ENCODE measurements at regions not wholly inside any gene's neighbourhood (a gene's known extent, or its start where the extent isn't known, plus 50 kb on each side); places are given as distances from the start of the nearest gene placed in this dataset.

GRCh38 chr18:6578686-6579085 lies 150.8 kb upstream of the ARHGAP28 start:
- no peak for DNase-seq (ENCODE audit: extremely low read depth in 1 of 4, low spot score in 3 of 4)
- ATAC-seq, result no peak
- BruUV-seq (replicated peaks), result no TSS peak
- CTCF ChIA-PET (ENCODE audit: low intra/inter-chr PET ratio), result no interaction called here
- H3K27me3 ChIP-seq (ENCODE audit: control insufficient read depth in 2 of 2, insufficient read depth in 2 of 2, low read length in 2 of 2), result peaks cover 0 to 4% of the 10 kb centered on the region in 2 experiments; a peak in 2 of 5 replicates
- no peak overlapping the region for H2AFZ ChIP-seq (ENCODE audit: low read depth, low read length)
- intact Hi-C loops (cut with micrococcal nuclease), result no loop called here
- H3K79me2 ChIP-seq (ENCODE audit: control insufficient read depth, insufficient read depth, low read length), result no peaks in the 10 kb centered on the region
- POLR2A ChIA-PET, result no interaction called here
- no peak overlapping the region for H3K4me3 ChIP-seq
- in situ Hi-C loops (cut with MboI), result no loop called here
- no peaks in the 10 kb centered on the region for H4K20me1 ChIP-seq (replicated peaks; ENCODE audit: control insufficient read depth, insufficient read depth, low read length)
- no peaks in the 10 kb centered on the region for H3K4me1 ChIP-seq (replicated peaks in 1 of 2; ENCODE audit: control insufficient read depth in 2 of 2, insufficient read depth in 2 of 2, low read length in 2 of 2)
- TF ChIP-seq SNAPC5 (CRISPR knock-in tag; IDR thresholded peaks at IDR 0.05) (no peak), HNRNPUL1 (IDR thresholded peaks at IDR 0.05; ENCODE audit: low read length) (no peak)
- no peak overlapping the region for H3K9ac ChIP-seq (ENCODE audit: insufficient read depth in 1 of 2, low read depth in 2 of 2, low read length in 2 of 2)
- FAIRE-seq, result no peak
- no peaks in the 10 kb centered on the region for H3K9me1 ChIP-seq (ENCODE audit: control insufficient read depth, insufficient read depth, low read length)
- H3K4me2 ChIP-seq (ENCODE audit: insufficient read depth, low read length), result no peak overlapping the region
- H3K36me3 ChIP-seq (ENCODE audit: control insufficient read depth, insufficient read depth, low read length), result no peaks in the 10 kb centered on the region
- no peak overlapping the region for H3K27ac ChIP-seq (ENCODE audit: extremely low read depth, low read depth, low read length)
- H3K9me3 ChIP-seq (replicated peaks; ENCODE audit: control insufficient read depth, insufficient read depth, low read depth, low read length), result no peaks in the 10 kb centered on the region
- 0% methylated on average over 2 of the region's 2 CpGs for WGBS (ENCODE audit: insufficient coverage, low coverage, missing lambda C conversion rate)

GRCh38 chr18:6579486-6579885 lies 150.0 kb upstream of the ARHGAP28 start:
- DNase-seq (ENCODE audit: extremely low read depth in 1 of 4, low spot score in 3 of 4) (no peak), ATAC-seq (no peak), FAIRE-seq (no peak)
- CTCF ChIA-PET (ENCODE audit: low intra/inter-chr PET ratio), result no interaction called here
- no peak overlapping the region for H3K4me3 ChIP-seq
- in situ Hi-C loops (cut with MboI) (no loop called here), intact Hi-C loops (cut with micrococcal nuclease) (no loop called here)
- no peaks in the 10 kb centered on the region for H3K4me1 ChIP-seq (replicated peaks in 1 of 2; ENCODE audit: control insufficient read depth in 2 of 2, insufficient read depth in 2 of 2, low read length in 2 of 2)
- H4K20me1 ChIP-seq (replicated peaks; ENCODE audit: control insufficient read depth, insufficient read depth, low read length), result no peaks in the 10 kb centered on the region
- WGBS (ENCODE audit: insufficient coverage, low coverage, missing lambda C conversion rate), result under 1% methylated on average over 5 of the region's 5 CpGs
- POLR2A ChIA-PET, result no interaction called here
- H3K9ac ChIP-seq (ENCODE audit: insufficient read depth in 1 of 2, low read depth in 2 of 2, low read length in 2 of 2), result no peak overlapping the region
- peaks cover 0 to 4% of the 10 kb centered on the region in 2 experiments; a peak in 2 of 5 replicates for H3K27me3 ChIP-seq (ENCODE audit: control insufficient read depth in 2 of 2, insufficient read depth in 2 of 2, low read length in 2 of 2)
- H3K27ac ChIP-seq (ENCODE audit: extremely low read depth, low read depth, low read length), result no peak overlapping the region
- BruUV-seq (replicated peaks), result no TSS peak
- no peak overlapping the region for H3K4me2 ChIP-seq (ENCODE audit: insufficient read depth, low read length)
- no peak overlapping the region for H2AFZ ChIP-seq (ENCODE audit: low read depth, low read length)
- H3K9me3 ChIP-seq (replicated peaks; ENCODE audit: control insufficient read depth, insufficient read depth, low read depth, low read length), result no peaks in the 10 kb centered on the region
- no peaks in the 10 kb centered on the region for H3K36me3 ChIP-seq (ENCODE audit: control insufficient read depth, insufficient read depth, low read length)
- no peaks in the 10 kb centered on the region for H3K79me2 ChIP-seq (ENCODE audit: control insufficient read depth, insufficient read depth, low read length)
- no peaks in the 10 kb centered on the region for H3K9me1 ChIP-seq (ENCODE audit: control insufficient read depth, insufficient read depth, low read length)
- TF ChIP-seq THAP7 (CRISPR knock-in tag; IDR thresholded peaks at IDR 0.05) (no peak), POLR2A (conservative IDR thresholded peaks at IDR 0.05) (no peak), THAP12 (CRISPR knock-in tag; IDR thresholded peaks at IDR 0.05) (no peak), SFPQ (IDR thresholded peaks at IDR 0.05; ENCODE audit: low read depth, low read length) (no peak), ETS1 (conservative IDR thresholded peaks at IDR 0.05; ENCODE audit: control insufficient read depth, low read depth, low read length) (no peak), CREB3L1 (IDR thresholded peaks at IDR 0.05; ENCODE audit: borderline replicate concordance, low read depth) (no peak)
